OCI-LY7 (cell line): ENCODE measurements at regions not wholly inside any gene's neighbourhood (a gene's known extent, or its start where the extent isn't known, plus 50 kb on each side); places are given as distances from the start of the nearest gene placed in this dataset.

Experiments used
- BruUV-seq: library from RNA; stranded (reverse); fragments of 400-500 nt; replicated peaks from 2 replicates; lab custom pipeline; 2021; lab: Mats Ljungman, UMichigan
- CTCF ChIA-PET: fragments of 300-600 bp; sonication (Branson Sonifier 250); formaldehyde crosslinking; loops from one replicate; lab custom pipeline; 2022; ENCODE audit warnings: antibody characterized with exemption; ENCODE audit not compliant: unreplicated experiment; lab: Charles Lee
- POLR2A ChIA-PET: fragments of 300-600 bp; sonication (Branson Sonifier 250); formaldehyde crosslinking; loops from one replicate; lab custom pipeline; 2022; ENCODE audit warnings: antibody characterized with exemption; lab: Charles Lee
- DNase-seq: peaks from one replicate; pipeline ENCODE4 v3.0.0-alpha.2; 2015; ENCODE audit warnings: low spot score
- H2AFZ ChIP-seq: fragments of 200-600 bp; sonication (generic), shearing (Covaris generic); 2 replicates; pipeline ENCODE4 v1.6.1; 2014; ENCODE audit warnings: mild to moderate bottlenecking, antibody characterized with exemption, low read length, moderate library complexity
- H3K27ac ChIP-seq: fragments of 200-600 bp; sonication (generic); 2 replicates; pipeline ENCODE4 v1.5.1; 2014; ENCODE audit warnings: mixed run types, low read depth, mild to moderate bottlenecking, moderate library complexity, low read length, inconsistent platforms; ENCODE audit not compliant: poor library complexity, severe bottlenecking
- H3K36me3 ChIP-seq: fragments of 200-600 bp; sonication (generic); 2 replicates; pipeline ENCODE4 v1.6.1; 2014; ENCODE audit warnings: mild to moderate bottlenecking, antibody characterized with exemption, low read length, moderate library complexity, mixed read lengths; ENCODE audit not compliant: insufficient read depth
- H3K4me1 ChIP-seq: fragments of 200-600 bp; sonication (generic); 2 replicates; pipeline ENCODE4 v1.5.1; 2014; ENCODE audit warnings: mild to moderate bottlenecking, low read length; ENCODE audit not compliant: insufficient read depth, poor library complexity, severe bottlenecking
- H3K4me2 ChIP-seq: fragments of 200-600 bp; sonication (generic); 2 replicates; pipeline ENCODE4 v1.6.1; 2014; ENCODE audit warnings: mild to moderate bottlenecking, low read length
- H3K4me3 ChIP-seq: fragments of 200-600 bp; sonication (generic); 2 replicates; pipeline ENCODE4 v1.5.1; 2014; ENCODE audit warnings: mild to moderate bottlenecking, low read depth, low read length; ENCODE audit not compliant: poor library complexity, severe bottlenecking
- H3K79me2 ChIP-seq: fragments of 200-600 bp; sonication (generic); 2 replicates; pipeline ENCODE4 v1.6.1; 2016; ENCODE audit warnings: low read depth, mild to moderate bottlenecking, low read length, moderate library complexity, mixed read lengths; ENCODE audit not compliant: insufficient read depth
- H3K9me2 ChIP-seq: fragments of 200-600 bp; sonication (generic); 2 replicates; pipeline ENCODE4 v1.6.1; 2016; ENCODE audit warnings: mild to moderate bottlenecking, low read length, mixed read lengths; ENCODE audit not compliant: insufficient read depth
- H3K9me3 ChIP-seq: fragments of 200-600 bp; sonication (generic); 2 replicates; pipeline ENCODE4 v1.6.1; 2014; ENCODE audit warnings: mild to moderate bottlenecking, mixed run types, low read length, mixed read lengths
- H4K20me1 ChIP-seq: fragments of 200-600 bp; sonication (generic); 2 replicates; pipeline ENCODE4 v1.6.1; 2014; ENCODE audit warnings: mild to moderate bottlenecking, antibody characterized with exemption, low read length, moderate library complexity, mixed read lengths; ENCODE audit not compliant: insufficient read depth
- CTCF ChIP-seq: fragments of 200-600 bp; sonication (generic); conservative IDR thresholded peaks from 2 replicates; pipeline ENCODE4 v1.5.1; 2014; ENCODE audit warnings: mild to moderate bottlenecking, antibody characterized with exemption, low read length, moderate library complexity, mixed read lengths
- EZH2phosphoT487 ChIP-seq: fragments of 200-600 bp; sonication (generic); IDR thresholded peaks from 2 replicates; pipeline ENCODE4 v1.6.1; 2018; ENCODE audit warnings: low read depth, borderline replicate concordance, mild to moderate bottlenecking, mixed run types, antibody characterized with exemption, low read length, moderate library complexity, mixed read lengths
- intact Hi-C: fragments of 100-400 bp; cut with micrococcal nuclease; formaldehyde crosslinking; loops from one replicate; pipeline ENCODE4 v1.10.0; 2022; ENCODE audit not compliant: unreplicated experiment

GRCh38 chr2:67802824-67803223 is 260.0 kb downstream of the C1D start:
- CTCF ChIA-PET, result no interaction called here
- intact Hi-C loops, result no loop called here

GRCh38 chr2:67806816-67807215 is 256.0 kb downstream of the C1D start:
- Histone ChIP-seq H4K20me1 (no peaks in the 10 kb centered on the region), H3K4me3 (no peak overlapping the region), H3K9me3 (no peaks in the 10 kb centered on the region), H3K4me2 (no peak overlapping the region), H3K9me2 (no peaks in the 10 kb centered on the region), H3K79me2 (no peaks in the 10 kb centered on the region), H3K36me3 (no peaks in the 10 kb centered on the region), H2AFZ (no peak overlapping the region), H3K27ac (no peak overlapping the region), H3K4me1 (no peaks in the 10 kb centered on the region)
- BruUV-seq, result no TSS peak
- DNase-seq, result no peak
- TF ChIP-seq EZH2phosphoT487 (no peak), CTCF (no peak)
- ChIA-PET POLR2A (no interaction called here), CTCF (no interaction called here)
- intact Hi-C loops, result no loop called here

More at GRCh38 chr2:67802824-67803223, 260.0 kb downstream of the C1D start:
- H3K4me1 ChIP-seq, result no peaks in the 10 kb centered on the region
- H3K79me2 ChIP-seq, result no peaks in the 10 kb centered on the region
- DNase-seq, result no peak
- H4K20me1 ChIP-seq, result no peaks in the 10 kb centered on the region
- no peaks in the 10 kb centered on the region for H3K36me3 ChIP-seq
- TF ChIP-seq EZH2phosphoT487 (no peak), CTCF (no peak)
- H3K9me2 ChIP-seq, result no peaks in the 10 kb centered on the region
- no peak overlapping the region for H3K4me2 ChIP-seq
- POLR2A ChIA-PET, result no interaction called here
- BruUV-seq, result no TSS peak
- H3K9me3 ChIP-seq, result no peaks in the 10 kb centered on the region
- H3K4me3 ChIP-seq, result no peak overlapping the region
- no peak overlapping the region for H3K27ac ChIP-seq
- no peak overlapping the region for H2AFZ ChIP-seq

- intact Hi-C loops, result no loop called here
- H3K9me2 ChIP-seq, result no peaks in the 10 kb centered on the region
- ChIA-PET CTCF (no interaction called here), POLR2A (no interaction called here)
- no peaks in the 10 kb centered on the region for H3K4me1 ChIP-seq
- H3K79me2 ChIP-seq, result no peaks in the 10 kb centered on the region
- DNase-seq, result no peak
- no peaks in the 10 kb centered on the region for H3K36me3 ChIP-seq
- H4K20me1 ChIP-seq, result no peaks in the 10 kb centered on the region
- H3K4me2 ChIP-seq, result no peak overlapping the region
- H3K4me3 ChIP-seq, result no peak overlapping the region
- H3K27ac ChIP-seq, result no peak overlapping the region
- no peak overlapping the region for H2AFZ ChIP-seq
- BruUV-seq, result no TSS peak
- TF ChIP-seq CTCF (no peak), EZH2phosphoT487 (no peak)
- no peaks in the 10 kb centered on the region for H3K9me3 ChIP-seq
These were observed 254.7 kb downstream of the C1D start for GRCh38 chr2:67808112-67808511.
